ENCODE measurements at regions not wholly inside any gene's neighbourhood (a gene's known extent, or its start where the extent isn't known, plus 50 kb on each side); places are given as distances from the start of the nearest gene placed in this dataset.

DNA sequence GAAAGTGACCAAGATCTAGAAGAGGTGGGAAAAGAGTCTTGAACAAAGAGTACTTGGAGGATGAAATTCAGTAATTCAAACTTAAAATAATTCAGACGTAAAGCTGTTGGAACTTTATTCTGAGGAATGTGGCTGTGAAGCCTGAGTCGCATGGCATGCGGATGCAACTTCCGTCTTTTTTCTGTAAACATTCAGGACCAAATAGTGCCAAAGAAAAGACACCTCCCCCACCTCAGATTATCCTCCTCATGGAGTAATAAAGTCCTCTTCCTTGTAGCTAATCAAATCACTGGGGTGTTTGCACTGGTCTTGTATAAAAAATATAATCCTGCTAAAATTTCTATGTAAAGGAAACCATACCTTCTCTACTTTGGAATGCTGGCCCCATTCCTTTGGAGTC lies 790.4 kb downstream of the TSN start:
- Histone ChIP-seq H3K4me1 (replicated peaks in 1 of 4; ENCODE audit: control insufficient read depth in 3 of 4, insufficient read depth in 4 of 4, low read length in 3 of 4) (no peaks in the 10 kb centered on the region), H2AFZ (ENCODE audit: low read length) (no peak overlapping the region), H2BK5ac (ENCODE audit: low read depth, low read length) (no peak overlapping the region), H3K18ac (ENCODE audit: extremely low read depth, low read length) (no peak overlapping the region), H3K79me2 (ENCODE audit: control insufficient read depth in 1 of 2, insufficient read depth in 2 of 2, low read length in 2 of 2) (no peaks in the 10 kb centered on the region), H3K4me3 (ENCODE audit: extremely low read depth in 1 of 4, insufficient read depth in 2 of 4, low read depth in 3 of 4, low read length in 4 of 4) (no peak overlapping the region), H4K8ac (ENCODE audit: extremely low read depth, insufficient read depth, low read length) (no peak overlapping the region), H3K27ac (ENCODE audit: low read depth, low read length) (no peak overlapping the region), H3K27me3 (replicated peaks in 1 of 4; ENCODE audit: control insufficient read depth in 3 of 4, extremely low read depth in 1 of 4, insufficient read depth in 3 of 4, low read length in 3 of 4) (no peaks in the 10 kb centered on the region), H4K5ac (ENCODE audit: insufficient read length, low read depth, low read length) (no peak overlapping the region), H2AK5ac (ENCODE audit: low read depth, low read length) (no peak overlapping the region), H3K4me2 (ENCODE audit: insufficient read depth in 1 of 2, low read depth in 2 of 2, low read length in 2 of 2) (no peak overlapping the region), H4K91ac (replicated peaks; ENCODE audit: insufficient read length, low read length) (no peak overlapping the region), H3K56ac (replicated peaks; ENCODE audit: insufficient read length, low read depth, low read length) (no peak overlapping the region), H3K36me3 (ENCODE audit: control insufficient read depth in 2 of 4, insufficient read depth in 4 of 4, low read length in 3 of 4) (no peaks in the 10 kb centered on the region), H3K23ac (ENCODE audit: insufficient read length) (no peak overlapping the region), H2BK12ac (ENCODE audit: low read depth, low read length) (no peak overlapping the region), H4K20me1 (replicated peaks in 1 of 2; ENCODE audit: control insufficient read depth in 1 of 2, insufficient read depth in 2 of 2, low read length in 2 of 2) (no peaks in the 10 kb centered on the region), H3K4ac (replicated peaks; ENCODE audit: insufficient read length, low read depth, low read length) (no peak overlapping the region), H2BK20ac (ENCODE audit: low read length) (no peak overlapping the region), H3K79me1 (ENCODE audit: low read depth, low read length) (no peaks in the 10 kb centered on the region), H2BK120ac (replicated peaks; ENCODE audit: low read depth, low read length) (no peak overlapping the region), H2BK15ac (ENCODE audit: low read length) (no peak overlapping the region), H3K9me3 (ENCODE audit: insufficient read depth in 2 of 2, low read depth in 1 of 2, low read length in 1 of 2) (peaks cover 6 to 7% of the 10 kb centered on the region in 2 experiments; a peak in 3 of 4 replicates), H3K23me2 (ENCODE audit: low read depth, low read length) (no peaks in the 10 kb centered on the region), H3K9ac (replicated peaks in 1 of 4; ENCODE audit: extremely low read depth in 1 of 4, low read depth in 3 of 4, low read length in 3 of 4) (no peak overlapping the region), H3K14ac (ENCODE audit: insufficient read length) (no peak overlapping the region)
- DNase-seq (ENCODE audit: low read depth in 1 of 2, low spot score in 2 of 2) (no peak), FAIRE-seq (no peak)
- 93% methylated on average over 4 of the region's 4 CpGs; no CpG with 5 or more reads in 1 of the 2 experiments for WGBS, 2 experiments (ENCODE audit: extremely low coverage in 1 of 2, insufficient coverage in 1 of 2, insufficient read length in 1 of 2, insufficient replicate concordance in 2 of 2, low coverage in 1 of 2, low lambda C conversion rate in 2 of 2, missing lambda C conversion rate in 1 of 2)
- no peak for TF ChIP-seq SP4 (IDR thresholded peaks at IDR 0.05; ENCODE audit: low read length)
- no peak for TF ChIP-seq BACH1 (IDR thresholded peaks at IDR 0.05; ENCODE audit: low read length)
- TF ChIP-seq CTBP2 (IDR thresholded peaks at IDR 0.05; ENCODE audit: borderline replicate concordance, insufficient read depth, insufficient read length, low read length): no peak
- TF ChIP-seq KDM1A (IDR thresholded peaks at IDR 0.05; ENCODE audit: borderline replicate concordance, low read length): no peak
- no peak for TF ChIP-seq SIRT6 (IDR thresholded peaks at IDR 0.05; ENCODE audit: low read length)
- TF ChIP-seq, protein P1, sequence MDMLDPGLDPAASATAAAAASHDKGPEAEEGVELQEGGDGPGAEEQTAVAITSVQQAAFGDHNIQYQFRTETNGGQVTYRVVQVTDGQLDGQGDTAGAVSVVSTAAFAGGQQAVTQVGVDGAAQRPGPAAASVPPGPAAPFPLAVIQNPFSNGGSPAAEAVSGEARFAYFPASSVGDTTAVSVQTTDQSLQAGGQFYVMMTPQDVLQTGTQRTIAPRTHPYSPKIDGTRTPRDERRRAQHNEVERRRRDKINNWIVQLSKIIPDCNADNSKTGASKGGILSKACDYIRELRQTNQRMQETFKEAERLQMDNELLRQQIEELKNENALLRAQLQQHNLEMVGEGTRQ (IDR thresholded peaks at IDR 0.05; ENCODE audit: low read length): no peak
- no peak for TF ChIP-seq KDM5A (IDR thresholded peaks at IDR 0.05; ENCODE audit: low read length)
- TF ChIP-seq EP300 (IDR thresholded peaks at IDR 0.05; ENCODE audit: borderline replicate concordance in 1 of 2, low read depth in 2 of 2, low read length in 2 of 2): no peak
- TF ChIP-seq BRCA1 (IDR thresholded peaks at IDR 0.05; ENCODE audit: low read depth, low read length): no peak
- no peak for TF ChIP-seq BCL11A (IDR thresholded peaks at IDR 0.05; ENCODE audit: low read depth in 2 of 2, low read length in 2 of 2)
- no peak for TF ChIP-seq RBBP5 (IDR thresholded peaks at IDR 0.05; ENCODE audit: borderline replicate concordance, low read depth, low read length)
- no peak for TF ChIP-seq CHD1 (IDR thresholded peaks at IDR 0.05; ENCODE audit: low read depth, low read length)
- no peak for TF ChIP-seq SP2 (IDR thresholded peaks at IDR 0.05; ENCODE audit: low read length)
- TF ChIP-seq MAFK (IDR thresholded peaks at IDR 0.05; ENCODE audit: low read depth, low read length): no peak
- POLR2A ChIA-PET (ENCODE audit: partially characterized antibody): no interaction called here
- CTCF ChIA-PET (ENCODE audit: partially characterized antibody): interaction anchor here (0.5 to 1.7 kb wide), 3 partner anchors 14 to 1782 kb away, joined by 3 read pairs; no protein-coding TSS in a partner anchor
